ENCODE measurements at regions not wholly inside any gene's neighbourhood (a gene's known extent, or its start where the extent isn't known, plus 50 kb on each side); places are given as distances from the start of the nearest gene placed in this dataset.

GRCh38 chr13:29676535-29676934 lies 81.0 kb upstream of the SLC7A1 start:
- no peaks in the 10 kb centered on the region for H3K4me1 ChIP-seq (ENCODE audit: low read depth, poor library complexity, severe bottlenecking)
- no peak overlapping the region for H3K4me3 ChIP-seq (IDR thresholded peaks at IDR 0.05; ENCODE audit: insufficient read depth, low read depth, low read length)
- no peak overlapping the region for H3K9ac ChIP-seq
- H3K27me3 ChIP-seq (ENCODE audit: insufficient read depth, low read depth): no peaks in the 10 kb centered on the region
- H3K4me2 ChIP-seq: no peak overlapping the region
- no peaks in the 10 kb centered on the region for H3K36me3 ChIP-seq (ENCODE audit: insufficient read depth)
- no peaks in the 10 kb centered on the region for H3K79me2 ChIP-seq (ENCODE audit: insufficient read depth, low read depth)
- no peak for TF ChIP-seq CTCF (conservative IDR thresholded peaks at IDR 0.05; ENCODE audit: low read depth, low read length)
- H4K20me1 ChIP-seq (ENCODE audit: insufficient read depth): no peaks in the 10 kb centered on the region
- no peak overlapping the region for H2AFZ ChIP-seq (ENCODE audit: low read depth)
- no peak overlapping the region for H3K27ac ChIP-seq

GRCh38 chr13:29674532-29674931 lies 79.0 kb upstream of the SLC7A1 start:
- H2AFZ ChIP-seq (ENCODE audit: low read depth): no peak overlapping the region
- TF ChIP-seq CTCF (conservative IDR thresholded peaks at IDR 0.05; ENCODE audit: low read depth, low read length): no peak
- no peaks in the 10 kb centered on the region for H4K20me1 ChIP-seq (ENCODE audit: insufficient read depth)
- no peaks in the 10 kb centered on the region for H3K27me3 ChIP-seq (ENCODE audit: insufficient read depth, low read depth)
- H3K36me3 ChIP-seq (ENCODE audit: insufficient read depth): no peaks in the 10 kb centered on the region
- no peaks in the 10 kb centered on the region for H3K79me2 ChIP-seq (ENCODE audit: insufficient read depth, low read depth)
- no peak overlapping the region for H3K27ac ChIP-seq
- H3K9ac ChIP-seq: no peak overlapping the region
- H3K4me2 ChIP-seq: no peak overlapping the region
- no peaks in the 10 kb centered on the region for H3K4me1 ChIP-seq (ENCODE audit: low read depth, poor library complexity, severe bottlenecking)
- H3K4me3 ChIP-seq (IDR thresholded peaks at IDR 0.05; ENCODE audit: insufficient read depth, low read depth, low read length): no peak overlapping the region

- Histone ChIP-seq H3K4me1 (ENCODE audit: low read depth, poor library complexity, severe bottlenecking) (no peaks in the 10 kb centered on the region), H3K27me3 (ENCODE audit: insufficient read depth, low read depth) (no peaks in the 10 kb centered on the region), H3K79me2 (ENCODE audit: insufficient read depth, low read depth) (no peaks in the 10 kb centered on the region), H3K4me3 (IDR thresholded peaks at IDR 0.05; ENCODE audit: insufficient read depth, low read depth, low read length) (no peak overlapping the region), H3K9ac (no peak overlapping the region), H3K4me2 (no peak overlapping the region), H3K27ac (no peak overlapping the region), H2AFZ (ENCODE audit: low read depth) (no peak overlapping the region), H3K36me3 (ENCODE audit: insufficient read depth) (no peaks in the 10 kb centered on the region), H4K20me1 (ENCODE audit: insufficient read depth) (no peaks in the 10 kb centered on the region)
- no peak for TF ChIP-seq CTCF (conservative IDR thresholded peaks at IDR 0.05; ENCODE audit: low read depth, low read length)
Observed at GRCh38 chr13:29664591-29664990, 69.1 kb upstream of the SLC7A1 start.

GRCh38 chr13:29654843-29655547 lies 59.5 kb upstream of the SLC7A1 start:
- Histone ChIP-seq H3K4me3 (IDR thresholded peaks at IDR 0.05; ENCODE audit: insufficient read depth, low read depth, low read length) (no peak overlapping the region), H3K9ac (no peak overlapping the region), H3K27me3 (ENCODE audit: insufficient read depth, low read depth) (no peaks in the 10 kb centered on the region), H3K36me3 (ENCODE audit: insufficient read depth) (no peaks in the 10 kb centered on the region), H3K27ac (no peak overlapping the region), H3K4me1 (ENCODE audit: low read depth, poor library complexity, severe bottlenecking) (no peaks in the 10 kb centered on the region), H3K4me2 (no peak overlapping the region), H2AFZ (ENCODE audit: low read depth) (no peak overlapping the region), H4K20me1 (ENCODE audit: insufficient read depth) (no peaks in the 10 kb centered on the region), H3K79me2 (ENCODE audit: insufficient read depth, low read depth) (no peaks in the 10 kb centered on the region)
- TF ChIP-seq CTCF (conservative IDR thresholded peaks at IDR 0.05; ENCODE audit: low read depth, low read length): no peak

Measured in KMS-11 (cell line).